SK-N-SH (cell line): ENCODE measurements at regions not wholly inside any gene's neighbourhood (a gene's known extent, or its start where the extent isn't known, plus 50 kb on each side); places are given as distances from the start of the nearest gene placed in this dataset.

Source experiments
- CTCF ChIA-PET: fragments of 300-600, 350-600 bp; formaldehyde crosslinking; extraction: SDS; loops from one replicate; lab custom pipeline; 2021; lab: Yijun Ruan, JAX
- POLR2A ChIA-PET: fragments of 350-600 bp; sonication (Branson Sonifier 250); formaldehyde crosslinking; extraction: SDS; loops from one replicate; lab custom pipeline; 2020; ENCODE audit warnings: antibody characterized with exemption, inconsistent platforms; lab: Yijun Ruan, JAX
- DNase-seq: peaks from one replicate; pipeline ENCODE4 v3.0.0; 2012
- H2AFZ ChIP-seq: fragments of 200-600 bp; sonication (generic); 2 replicates; pipeline ENCODE4 v1.8.1; 2016; ENCODE audit warnings: antibody characterized with exemption, mild to moderate bottlenecking, low read depth
- H3F3A ChIP-seq: fragments of 200-600 bp; sonication (generic); replicated peaks from 2 replicates; pipeline ENCODE3; 2016; ENCODE audit warnings: antibody characterized with exemption, mild to moderate bottlenecking; ENCODE audit not compliant: insufficient read depth
- H3K27ac ChIP-seq, 2 experiments: fragments of 200-500 bp in 1 of 2; fragments of 200-600 bp in 1 of 2; sonication (Bioruptor generic) in 1 of 2; sonication (generic), shearing (Covaris generic) in 1 of 2; 2 replicates each; pipeline versions ENCODE4 v1.5.1 to v1.6.1; 2014 to 2016; ENCODE audit warnings: low read depth in 2 of 2, inconsistent platforms in 1 of 2, low read length in 1 of 2, mild to moderate bottlenecking in 1 of 2, mixed read lengths in 1 of 2
- H3K27me3 ChIP-seq: fragments of 200-600 bp; sonication (generic), shearing (Covaris generic); 2 replicates; pipeline ENCODE4 v1.6.1; 2016; ENCODE audit warnings: mixed run types; ENCODE audit not compliant: insufficient read depth
- H3K36me3 ChIP-seq, 2 experiments: fragments of 200-500 bp in 1 of 2; fragments of 200-600 bp in 1 of 2; sonication (Bioruptor generic) in 1 of 2; sonication (generic) in 1 of 2; replicated peaks in 1 of 2; 2 replicates each; pipeline versions ENCODE3 to v1.5.1; 2014 to 2016; ENCODE audit warnings: low read length in 1 of 2, mild to moderate bottlenecking in 1 of 2; ENCODE audit not compliant: insufficient read depth in 2 of 2, control insufficient read depth in 1 of 2
- H3K4me1 ChIP-seq, 2 experiments: fragments of 200-500 bp in 1 of 2; fragments of 200-600 bp in 1 of 2; sonication (Bioruptor generic) in 1 of 2; sonication (generic), shearing (Covaris generic) in 1 of 2; 2 replicates each; pipeline versions ENCODE4 v1.5.1 to v1.6.1; 2014 to 2016; ENCODE audit warnings: low read depth in 1 of 2, low read length in 1 of 2, mixed run types in 1 of 2; ENCODE audit not compliant: insufficient read depth in 2 of 2, control insufficient read depth in 1 of 2
- H3K4me2 ChIP-seq: fragments of 200-600 bp; sonication (generic), shearing (Covaris generic); 2 replicates; pipeline ENCODE4 v1.6.1; 2017; ENCODE audit warnings: mixed run types
- H3K4me3 ChIP-seq, 2 experiments: fragments of 200-500 bp in 1 of 2; fragments of 200-600 bp in 1 of 2; sonication (Bioruptor generic) in 1 of 2; sonication (generic), shearing (Covaris generic) in 1 of 2; 2 replicates each; pipeline versions ENCODE4 v1.5.1 to v1.8.1; 2014 to 2016; ENCODE audit warnings: low read depth in 2 of 2, inconsistent platforms in 1 of 2, low read length in 1 of 2, mild to moderate bottlenecking in 1 of 2, mixed read lengths in 1 of 2, moderate library complexity in 1 of 2
- H3K79me2 ChIP-seq: fragments of 200-600 bp; sonication (generic); 2 replicates; pipeline ENCODE4 v1.8.1; 2017; ENCODE audit warnings: mild to moderate bottlenecking; ENCODE audit not compliant: insufficient read depth
- H3K9ac ChIP-seq: fragments of 200-600 bp; sonication (generic); 2 replicates; pipeline ENCODE4 v1.6.1; 2017; ENCODE audit warnings: mixed run types
- H3K9me2 ChIP-seq: fragments of 200-600 bp; sonication (generic); 2 replicates; pipeline ENCODE4 v1.6.1; 2017; ENCODE audit warnings: mixed run types
- H3K9me3 ChIP-seq: fragments of 200-600 bp; sonication (generic); 2 replicates; pipeline ENCODE4 v1.6.1; 2017; ENCODE audit warnings: mixed run types, mild to moderate bottlenecking, moderate library complexity
- H4K20me1 ChIP-seq: fragments of 200-600 bp; sonication (generic); 2 replicates; pipeline ENCODE4 v1.6.1; 2017; ENCODE audit warnings: mild to moderate bottlenecking, mixed run types; ENCODE audit not compliant: insufficient read depth
- CTCF ChIP-seq: fragments of 200-600 bp; sonication (generic); IDR thresholded peaks from 2 replicates; pipeline ENCODE4 v1.6.1; 2017; ENCODE audit warnings: antibody characterized with exemption, mild to moderate bottlenecking, moderate library complexity
- ELF1 ChIP-seq: IDR thresholded peaks from 2 replicates; pipeline ENCODE4 v1.4.0; 2012
- EP300 ChIP-seq, 2 experiments: IDR thresholded peaks; 2 replicates each; pipeline versions ENCODE4 v1.4.0 to v1.6.1; 2012; ENCODE audit warnings: borderline replicate concordance in 1 of 2, low read depth in 1 of 2, low read length in 1 of 2
- EZH2phosphoT487 ChIP-seq: fragments of 200-600 bp; sonication (generic); IDR thresholded peaks from 2 replicates; pipeline ENCODE4 v1.6.1; 2017; ENCODE audit warnings: low read depth, mixed run types, mild to moderate bottlenecking, antibody characterized with exemption, moderate library complexity, borderline replicate concordance
- FOSL2 ChIP-seq: IDR thresholded peaks from 2 replicates; pipeline ENCODE4 v1.4.0; 2012; ENCODE audit warnings: low read depth, mild to moderate bottlenecking, moderate library complexity, borderline replicate concordance
- FOXJ3 ChIP-seq: sonication (generic); formaldehyde crosslinking; IDR thresholded peaks from 2 replicates; pipeline ENCODE4 v1.5.1; 2020; ENCODE audit warnings: mild to moderate bottlenecking, missing genetic modification reagents
- GABPA ChIP-seq: IDR thresholded peaks from 2 replicates; pipeline ENCODE4 v1.4.0; 2012; ENCODE audit warnings: low read depth, mild to moderate bottlenecking
- JUND ChIP-seq: IDR thresholded peaks from 2 replicates; pipeline ENCODE4 v1.4.0; 2012
- NFIC ChIP-seq: IDR thresholded peaks from 2 replicates; pipeline ENCODE4 v1.4.0; 2012; ENCODE audit warnings: borderline replicate concordance
- POLR2AphosphoS5 ChIP-seq: IDR thresholded peaks from 2 replicates; pipeline ENCODE4 v1.6.1; 2012; ENCODE audit warnings: low read depth, low read length
- RCOR1 ChIP-seq: fragments of 150-350 bp; IDR thresholded peaks from 2 replicates; pipeline ENCODE4 v1.6.1; 2017; ENCODE audit warnings: antibody characterized with exemption, low read length
- RFX5 ChIP-seq: IDR thresholded peaks from 2 replicates; pipeline ENCODE4 v1.6.1; 2012; ENCODE audit warnings: mild to moderate bottlenecking, improper control_type of control experiment, low read length
- TAF1 ChIP-seq: IDR thresholded peaks from 2 replicates; pipeline ENCODE4 v1.6.1; 2012; ENCODE audit warnings: low read depth, mild to moderate bottlenecking, low read length, moderate library complexity, borderline replicate concordance
- TCF12 ChIP-seq: IDR thresholded peaks from 2 replicates; pipeline ENCODE4 v1.4.0; 2012
- YY1 ChIP-seq: IDR thresholded peaks from 2 replicates; pipeline ENCODE4 v1.4.0; 2012; ENCODE audit warnings: low read depth, mild to moderate bottlenecking
- WGBS: methylation state at CpG from one replicate; pipeline ENCODE4 v1.1.6; 2017; ENCODE audit warnings: low lambda C conversion rate; 5-methylcytosine and 5-hydroxymethylcytosine counted together
- TF ChIP-seq, protein P1 (sequence below): IDR thresholded peaks from 2 replicates; pipeline ENCODE4; 2012
- TF ChIP-seq, protein P2 (sequence below): fragments of 150-350 bp; IDR thresholded peaks from 2 replicates; pipeline ENCODE4 v1.6.1; 2017; ENCODE audit warnings: antibody characterized with exemption, low read length, low read depth, borderline replicate concordance
- TF ChIP-seq, protein P3 (sequence below): IDR thresholded peaks from 2 replicates; pipeline ENCODE4 v1.6.1; 2012; ENCODE audit warnings: mild to moderate bottlenecking, low read depth, low read length, moderate library complexity
- TF ChIP-seq, protein P4 (sequence below): IDR thresholded peaks from 2 replicates; pipeline ENCODE4 v1.4.0; 2012; ENCODE audit warnings: low read depth, borderline replicate concordance

DNA sequence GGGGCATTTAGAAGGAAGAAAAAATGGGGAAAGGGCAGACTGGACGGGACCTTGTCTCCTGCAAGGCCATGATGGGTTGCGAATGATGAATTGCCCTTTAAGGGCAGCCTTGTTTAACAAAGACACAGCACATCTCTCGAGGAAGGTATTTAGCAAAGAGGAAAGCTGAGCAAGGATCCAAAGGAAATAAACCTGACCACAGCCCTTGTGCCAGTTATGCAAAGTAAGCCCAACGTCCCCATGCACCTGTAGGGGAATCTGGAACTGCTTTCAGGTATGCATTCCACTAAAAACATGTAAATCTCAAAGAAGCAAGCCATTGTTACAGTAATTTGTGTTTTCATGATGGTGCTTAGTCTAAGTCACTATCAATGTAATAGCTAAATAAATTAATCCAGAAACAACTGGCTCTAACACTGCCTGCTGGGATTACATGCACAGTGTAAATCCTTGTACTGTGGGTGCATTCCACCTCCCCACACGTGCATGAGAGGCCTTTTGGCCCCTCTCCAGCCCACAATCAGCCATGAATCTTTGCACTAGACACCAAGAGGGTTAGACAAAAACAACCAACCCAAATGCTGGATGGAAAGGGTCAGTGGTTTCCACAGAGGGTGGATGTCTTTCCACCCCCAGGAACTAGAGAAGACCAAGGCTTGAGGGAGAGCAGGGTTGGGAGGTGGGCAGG lies 228.8 kb upstream of the KAZN start:
- Histone ChIP-seq H3K36me3 (no peaks in the 10 kb centered on the region), H3K9me3 (no peaks in the 10 kb centered on the region), H3K4me3 (no peak overlapping the region), H3K27me3 (no peaks in the 10 kb centered on the region), H4K20me1 (no peaks in the 10 kb centered on the region), H3K4me1 (peaks cover 0 to 4% of the 10 kb centered on the region in 2 experiments; a peak in 1 of 4 replicates), H3K27ac (no peak overlapping the region), H3K4me2 (no peak overlapping the region), H3K79me2 (no peaks in the 10 kb centered on the region), H2AFZ (no peak overlapping the region), H3F3A (no peaks in the 10 kb centered on the region), H3K9me2 (no peaks in the 10 kb centered on the region), H3K9ac (no peak overlapping the region)
- WGBS: 10% methylated on average over 5 of the region's 5 CpGs
- TF ChIP-seq POLR2AphosphoS5: no peak
- TF ChIP-seq FOSL2: no peak
- POLR2A ChIA-PET: no interaction called here
- no peak for DNase-seq
- CTCF ChIA-PET: no interaction called here

DNA sequence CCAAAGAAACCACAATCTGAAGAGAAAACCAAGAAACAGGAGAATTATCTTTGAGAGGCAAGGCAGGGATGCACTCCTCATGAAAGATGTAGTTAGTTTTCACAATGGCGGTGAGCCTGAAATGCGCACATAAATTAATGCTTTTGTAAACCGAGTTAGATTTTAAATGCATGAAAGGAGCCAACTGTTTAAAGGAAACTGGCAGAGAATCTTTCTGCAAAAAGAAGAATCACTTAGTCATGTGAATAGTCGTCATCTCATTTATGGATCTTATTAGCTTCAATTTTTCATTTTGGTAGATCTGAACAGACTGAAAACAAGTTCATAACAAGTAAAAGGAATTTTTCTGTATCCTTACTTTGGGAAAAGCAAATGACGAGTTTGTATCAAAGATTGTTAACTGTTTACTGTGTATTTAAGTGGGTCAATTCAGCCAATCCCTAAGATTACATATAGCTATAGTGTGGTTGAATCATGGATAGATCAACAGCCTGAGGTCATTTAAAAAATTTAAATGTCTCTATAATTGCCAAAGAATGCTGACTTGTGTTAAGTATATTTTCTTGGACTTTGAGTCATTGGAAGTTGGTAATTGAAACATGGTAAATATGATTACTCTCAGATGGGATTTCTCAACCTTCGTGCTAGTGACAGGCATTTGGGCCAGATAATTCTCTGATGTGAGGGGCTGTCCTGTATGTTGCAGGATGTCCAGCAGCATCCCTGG lies 226.6 kb upstream of the KAZN start:
- Histone ChIP-seq H3K4me3 (no peak overlapping the region), H3F3A (no peaks in the 10 kb centered on the region), H3K9me2 (no peaks in the 10 kb centered on the region), H3K4me1 (no peaks in the 10 kb centered on the region), H3K4me2 (no peak overlapping the region), H3K9me3 (no peaks in the 10 kb centered on the region), H3K9ac (no peak overlapping the region), H3K27ac (no peak overlapping the region), H3K36me3 (no peaks in the 10 kb centered on the region), H3K79me2 (no peaks in the 10 kb centered on the region), H3K27me3 (no peaks in the 10 kb centered on the region), H2AFZ (no peak overlapping the region), H4K20me1 (no peaks in the 10 kb centered on the region)
- ChIA-PET CTCF (no interaction called here), POLR2A (no interaction called here)
- no peak for DNase-seq
- WGBS: 20% methylated on average over 6 of the region's 6 CpGs
- TF ChIP-seq RCOR1 (no peak), JUND (no peak), FOXJ3 (CRISPR knock-in tag) (no peak), RFX5 (no peak), TCF12 (no peak), ELF1 (no peak), TAF1 (no peak), YY1 (no peak), NFIC (no peak), EZH2phosphoT487 (no peak), FOSL2 (no peak), CTCF (no peak), GABPA (no peak), EP300 (IDR thresholded peaks at IDR 0.05; ENCODE audit: borderline replicate concordance in 1 of 2, low read depth in 1 of 2, low read length in 1 of 2) (no peak)
- TF ChIP-seq, protein P1, sequence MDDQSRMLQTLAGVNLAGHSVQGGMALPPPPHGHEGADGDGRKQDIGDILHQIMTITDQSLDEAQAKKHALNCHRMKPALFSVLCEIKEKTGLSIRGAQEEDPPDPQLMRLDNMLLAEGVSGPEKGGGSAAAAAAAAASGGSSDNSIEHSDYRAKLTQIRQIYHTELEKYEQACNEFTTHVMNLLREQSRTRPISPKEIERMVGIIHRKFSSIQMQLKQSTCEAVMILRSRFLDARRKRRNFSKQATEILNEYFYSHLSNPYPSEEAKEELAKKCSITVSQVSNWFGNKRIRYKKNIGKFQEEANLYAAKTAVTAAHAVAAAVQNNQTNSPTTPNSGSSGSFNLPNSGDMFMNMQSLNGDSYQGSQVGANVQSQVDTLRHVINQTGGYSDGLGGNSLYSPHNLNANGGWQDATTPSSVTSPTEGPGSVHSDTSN: no peak
- TF ChIP-seq, protein P2, sequence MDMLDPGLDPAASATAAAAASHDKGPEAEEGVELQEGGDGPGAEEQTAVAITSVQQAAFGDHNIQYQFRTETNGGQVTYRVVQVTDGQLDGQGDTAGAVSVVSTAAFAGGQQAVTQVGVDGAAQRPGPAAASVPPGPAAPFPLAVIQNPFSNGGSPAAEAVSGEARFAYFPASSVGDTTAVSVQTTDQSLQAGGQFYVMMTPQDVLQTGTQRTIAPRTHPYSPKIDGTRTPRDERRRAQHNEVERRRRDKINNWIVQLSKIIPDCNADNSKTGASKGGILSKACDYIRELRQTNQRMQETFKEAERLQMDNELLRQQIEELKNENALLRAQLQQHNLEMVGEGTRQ: no peak
- TF ChIP-seq, protein P3, sequence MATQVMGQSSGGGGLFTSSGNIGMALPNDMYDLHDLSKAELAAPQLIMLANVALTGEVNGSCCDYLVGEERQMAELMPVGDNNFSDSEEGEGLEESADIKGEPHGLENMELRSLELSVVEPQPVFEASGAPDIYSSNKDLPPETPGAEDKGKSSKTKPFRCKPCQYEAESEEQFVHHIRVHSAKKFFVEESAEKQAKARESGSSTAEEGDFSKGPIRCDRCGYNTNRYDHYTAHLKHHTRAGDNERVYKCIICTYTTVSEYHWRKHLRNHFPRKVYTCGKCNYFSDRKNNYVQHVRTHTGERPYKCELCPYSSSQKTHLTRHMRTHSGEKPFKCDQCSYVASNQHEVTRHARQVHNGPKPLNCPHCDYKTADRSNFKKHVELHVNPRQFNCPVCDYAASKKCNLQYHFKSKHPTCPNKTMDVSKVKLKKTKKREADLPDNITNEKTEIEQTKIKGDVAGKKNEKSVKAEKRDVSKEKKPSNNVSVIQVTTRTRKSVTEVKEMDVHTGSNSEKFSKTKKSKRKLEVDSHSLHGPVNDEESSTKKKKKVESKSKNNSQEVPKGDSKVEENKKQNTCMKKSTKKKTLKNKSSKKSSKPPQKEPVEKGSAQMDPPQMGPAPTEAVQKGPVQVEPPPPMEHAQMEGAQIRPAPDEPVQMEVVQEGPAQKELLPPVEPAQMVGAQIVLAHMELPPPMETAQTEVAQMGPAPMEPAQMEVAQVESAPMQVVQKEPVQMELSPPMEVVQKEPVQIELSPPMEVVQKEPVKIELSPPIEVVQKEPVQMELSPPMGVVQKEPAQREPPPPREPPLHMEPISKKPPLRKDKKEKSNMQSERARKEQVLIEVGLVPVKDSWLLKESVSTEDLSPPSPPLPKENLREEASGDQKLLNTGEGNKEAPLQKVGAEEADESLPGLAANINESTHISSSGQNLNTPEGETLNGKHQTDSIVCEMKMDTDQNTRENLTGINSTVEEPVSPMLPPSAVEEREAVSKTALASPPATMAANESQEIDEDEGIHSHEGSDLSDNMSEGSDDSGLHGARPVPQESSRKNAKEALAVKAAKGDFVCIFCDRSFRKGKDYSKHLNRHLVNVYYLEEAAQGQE: no peak
- TF ChIP-seq, protein P4, sequence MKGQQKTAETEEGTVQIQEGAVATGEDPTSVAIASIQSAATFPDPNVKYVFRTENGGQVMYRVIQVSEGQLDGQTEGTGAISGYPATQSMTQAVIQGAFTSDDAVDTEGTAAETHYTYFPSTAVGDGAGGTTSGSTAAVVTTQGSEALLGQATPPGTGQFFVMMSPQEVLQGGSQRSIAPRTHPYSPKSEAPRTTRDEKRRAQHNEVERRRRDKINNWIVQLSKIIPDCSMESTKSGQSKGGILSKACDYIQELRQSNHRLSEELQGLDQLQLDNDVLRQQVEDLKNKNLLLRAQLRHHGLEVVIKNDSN: no peak
